Activated CD8-positive, alpha-beta memory T cell treated with anti-CD3 and anti-CD28 coated beads, Interleukin-2, amount 50 U/mL, for 24 hours (primary cell): ENCODE measurements at regions not wholly inside any gene's neighbourhood (a gene's known extent, or its start where the extent isn't known, plus 50 kb on each side); places are given as distances from the start of the nearest gene placed in this dataset.
"Not testable (repeated sequence)": the region's sequence is repeated elsewhere in the genome, so short reads cannot be mapped to it uniquely, and the experiment has no call there.

ENCODE experiments used
- DNase-seq: peaks from one replicate; pipeline ENCODE4 v3.0.0-alpha.2; 2020; ENCODE audit errors: extremely low read depth

DNA sequence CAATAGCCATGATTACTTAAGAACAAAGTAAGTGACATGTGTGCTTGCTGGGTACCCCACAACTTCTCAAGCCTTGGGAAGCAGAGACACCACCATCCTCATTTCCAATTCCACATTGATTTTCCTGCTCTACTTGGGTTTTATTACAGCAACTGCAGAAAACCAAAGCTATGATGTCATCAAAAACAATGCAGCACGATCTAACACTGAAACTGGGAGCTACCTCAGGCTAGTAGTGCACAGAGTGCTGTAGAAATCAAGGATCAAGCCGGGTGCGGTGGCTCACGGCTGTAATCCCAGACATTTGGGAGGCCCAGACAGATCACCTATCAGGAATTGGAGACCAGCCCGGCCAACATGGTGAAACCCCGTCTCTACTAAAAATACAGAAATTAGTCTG lies 174.4 kb upstream of the MSX2 start:
- no peak for DNase-seq

DNA sequence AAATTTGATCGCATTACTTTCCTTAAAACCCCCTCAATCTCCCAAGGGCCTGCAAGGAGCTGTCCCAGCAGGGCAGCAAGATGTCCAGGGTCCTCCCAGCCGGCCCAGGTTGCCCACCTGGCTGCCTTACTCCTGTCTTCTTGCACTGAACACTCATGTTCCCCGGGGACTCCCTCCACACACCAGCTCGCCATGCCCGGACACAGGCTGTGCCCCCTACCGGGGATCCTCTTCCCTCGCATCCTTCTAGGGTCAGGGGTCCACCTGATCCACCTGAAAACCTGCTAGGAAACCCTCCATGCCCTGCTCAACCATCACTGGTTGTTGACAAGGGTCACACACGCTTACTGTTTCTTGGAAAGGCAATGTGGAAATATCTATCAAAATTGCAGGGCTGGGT lies 172.0 kb upstream of the MSX2 start:
- DNase-seq: no peak

DNA sequence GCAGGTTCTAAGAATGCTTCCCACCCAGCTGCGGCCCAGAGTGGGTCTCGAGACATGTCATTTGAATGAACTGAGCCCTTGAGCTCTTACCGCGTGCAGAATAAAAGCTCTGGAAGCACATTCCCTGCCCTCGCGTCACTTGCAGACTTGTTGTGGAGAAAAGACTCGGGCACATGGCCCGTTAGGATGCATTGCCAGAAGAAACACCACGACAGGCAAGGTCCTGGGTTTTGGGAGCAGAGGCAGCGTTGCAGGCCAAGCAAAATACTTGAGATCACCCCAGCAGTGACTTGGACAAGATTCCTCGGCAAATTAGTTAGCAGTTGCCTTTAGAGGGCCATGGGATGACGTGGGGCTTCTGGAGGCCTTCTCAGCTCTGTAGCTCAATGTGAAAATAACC lies 170.8 kb upstream of the MSX2 start:
- DNase-seq: no peak

DNA sequence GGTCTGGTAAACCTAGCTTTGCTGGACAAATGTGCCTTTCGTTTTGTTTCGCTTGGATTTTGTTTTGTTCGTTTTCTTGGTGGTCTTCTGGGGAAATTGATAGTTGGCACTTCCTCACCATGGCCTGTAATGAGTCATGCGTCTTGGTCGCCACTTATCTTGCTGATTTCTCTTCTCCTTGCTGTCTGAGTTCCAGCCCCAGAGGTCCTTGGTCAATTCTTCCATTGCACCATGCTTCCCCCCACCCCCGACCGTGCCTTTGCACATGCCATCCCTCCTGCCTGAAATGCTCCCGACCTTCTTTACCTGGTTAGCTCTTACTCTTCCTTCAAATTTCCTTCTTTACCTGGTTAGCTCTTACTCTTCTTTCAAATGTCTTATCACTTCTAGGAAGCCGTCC lies 168.7 kb upstream of the MSX2 start:
- DNase-seq: no peak

- no peak for DNase-seq
Measured at GRCh38 chr5:174556756-174557155, 167.6 kb upstream of the MSX2 start.

- no peak for DNase-seq
Measured at GRCh38 chr5:174558190-174558589, 166.2 kb upstream of the MSX2 start.

- no peak for DNase-seq
Measured at GRCh38 chr5:174559141-174559540, 165.2 kb upstream of the MSX2 start.

GRCh38 chr5:174559566-174560090 lies 164.8 kb upstream of the MSX2 start:
- no peak for DNase-seq

DNA sequence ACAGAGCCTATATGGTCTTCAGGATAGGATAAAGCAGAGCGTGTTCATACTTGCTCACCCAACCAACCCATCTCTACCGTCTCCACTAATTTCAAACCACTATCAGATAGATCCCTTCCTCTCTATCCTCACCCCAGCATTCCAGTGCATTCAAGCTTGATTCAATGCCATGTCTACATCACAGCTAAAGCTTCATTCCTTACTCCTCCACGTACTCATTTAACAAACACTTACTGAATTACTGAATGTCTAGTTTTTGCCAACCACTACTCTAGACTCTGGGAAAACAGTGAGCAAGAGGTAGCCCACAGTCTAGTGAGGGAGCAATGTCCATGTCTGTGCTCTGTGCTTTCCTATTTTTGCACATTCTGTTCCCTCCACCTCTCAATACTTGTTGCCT lies 163.5 kb upstream of the MSX2 start:
- no peak for DNase-seq

DNA sequence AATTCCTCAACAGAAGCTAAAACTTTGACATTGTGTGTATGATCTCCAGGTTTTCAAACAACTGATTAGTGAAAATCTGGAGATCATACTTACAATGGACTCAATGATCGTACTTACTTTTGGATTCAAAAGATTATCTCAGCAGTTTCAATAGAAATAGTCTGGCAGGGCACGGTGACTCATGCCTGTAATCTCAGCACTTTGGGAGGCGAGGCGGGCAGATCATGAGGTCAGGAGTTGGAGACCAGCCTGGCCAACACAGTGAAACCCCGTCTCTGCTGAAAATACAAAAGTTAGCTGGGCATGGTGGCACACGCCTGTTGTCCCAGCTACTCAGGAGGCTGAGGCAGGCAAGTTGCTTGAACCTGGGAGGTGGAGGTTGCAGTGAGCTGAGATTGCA lies 161.3 kb upstream of the MSX2 start:
- DNase-seq: not testable (repeated sequence)

- DNase-seq: no peak
Measured at GRCh38 chr5:174563899-174564298, 160.5 kb upstream of the MSX2 start.

DNA sequence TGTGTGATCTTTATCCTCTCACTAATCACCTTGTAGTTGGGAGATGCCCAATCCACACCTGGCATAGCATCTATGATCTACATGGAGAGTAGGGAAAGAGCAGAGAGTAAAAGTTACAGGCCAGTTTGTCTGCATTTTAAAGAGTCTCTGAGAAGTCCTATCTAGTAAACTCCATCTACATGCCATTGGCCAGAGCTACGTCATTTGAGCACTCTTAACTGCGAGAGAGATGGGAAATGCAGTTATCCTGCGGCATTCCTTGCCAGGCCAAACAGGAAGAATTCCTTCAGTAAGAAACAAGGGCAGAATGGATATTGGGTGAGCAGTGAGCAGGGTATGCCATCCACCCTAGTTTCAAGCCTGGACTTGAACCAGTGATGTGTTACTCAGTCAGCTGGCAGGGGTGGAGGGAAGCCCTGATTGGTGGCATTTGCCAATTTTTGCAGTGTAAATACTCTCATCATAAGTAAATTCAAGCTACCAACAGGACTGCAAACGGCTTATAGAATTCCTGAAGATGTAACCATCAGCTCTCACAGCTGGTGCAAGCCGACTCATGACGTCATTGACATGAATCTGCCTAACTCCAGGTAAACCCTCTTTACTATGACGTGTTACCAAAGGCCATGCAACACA lies 156.8 kb upstream of the MSX2 start:
- DNase-seq: no peak

GRCh38 chr5:174570662-174571061 lies 153.7 kb upstream of the MSX2 start:
- DNase-seq: no peak

- DNase-seq: no peak
Measured at GRCh38 chr5:174571662-174572397, 152.6 kb upstream of the MSX2 start.

GRCh38 chr5:174572591-174572990 lies 151.8 kb upstream of the MSX2 start:
- no peak for DNase-seq

GRCh38 chr5:174573221-174573994 lies 151.0 kb upstream of the MSX2 start:
- DNase-seq: no peak

- no peak for DNase-seq
Measured at GRCh38 chr5:174575043-174575442, 149.3 kb upstream of the MSX2 start.

- no peak for DNase-seq
Measured at GRCh38 chr5:174576042-174576441, 148.3 kb upstream of the MSX2 start.

GRCh38 chr5:174581479-174581878 lies 142.9 kb upstream of the MSX2 start:
- DNase-seq: no peak

DNA sequence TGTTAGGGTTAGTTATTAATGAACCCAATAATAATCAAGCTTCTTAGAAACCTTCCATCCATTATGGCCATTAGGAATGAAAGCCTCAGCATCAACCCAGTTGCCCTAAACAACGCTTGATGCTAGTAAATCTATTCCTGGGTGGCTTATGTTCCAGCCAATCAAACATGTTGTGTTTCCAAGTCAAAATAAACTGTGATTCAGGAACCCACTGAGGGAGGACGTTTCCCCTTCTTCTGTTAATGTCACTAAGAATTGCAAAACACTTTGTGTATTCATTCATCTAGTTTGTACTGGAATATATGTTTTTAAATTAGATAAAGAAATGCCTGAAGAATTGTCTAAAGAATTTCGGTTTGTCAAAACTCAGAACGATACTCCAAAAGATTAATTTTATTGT lies 142.5 kb upstream of the MSX2 start:
- no peak for DNase-seq

- no peak for DNase-seq
Measured at GRCh38 chr5:174583071-174583470, 141.3 kb upstream of the MSX2 start.

GRCh38 chr5:174585472-174585871 lies 138.9 kb upstream of the MSX2 start:
- no peak for DNase-seq

- DNase-seq: not testable (repeated sequence)
Measured at GRCh38 chr5:174586163-174586562, 138.2 kb upstream of the MSX2 start.
